ENCODE measurements at regions not wholly inside any gene's neighbourhood (a gene's known extent, or its start where the extent isn't known, plus 50 kb on each side); places are given as distances from the start of the nearest gene placed in this dataset.

GRCh38 chr5:139739150-139739974, 56.2 kb upstream of the PSD2 start:
- no peak overlapping the region for H3K4me3 ChIP-seq
- intact Hi-C loops (cut with DNase I), result no loop called here
- H3K9me3 ChIP-seq (replicated peaks in 1 of 3), result no peaks in the 10 kb centered on the region
- DNase-seq, result no peak
- no peaks in the 10 kb centered on the region for H3K36me3 ChIP-seq (replicated peaks in 1 of 2)
- TF ChIP-seq POLR2A (IDR thresholded peaks at IDR 0.05), result no peak
- TF ChIP-seq, protein P1, sequence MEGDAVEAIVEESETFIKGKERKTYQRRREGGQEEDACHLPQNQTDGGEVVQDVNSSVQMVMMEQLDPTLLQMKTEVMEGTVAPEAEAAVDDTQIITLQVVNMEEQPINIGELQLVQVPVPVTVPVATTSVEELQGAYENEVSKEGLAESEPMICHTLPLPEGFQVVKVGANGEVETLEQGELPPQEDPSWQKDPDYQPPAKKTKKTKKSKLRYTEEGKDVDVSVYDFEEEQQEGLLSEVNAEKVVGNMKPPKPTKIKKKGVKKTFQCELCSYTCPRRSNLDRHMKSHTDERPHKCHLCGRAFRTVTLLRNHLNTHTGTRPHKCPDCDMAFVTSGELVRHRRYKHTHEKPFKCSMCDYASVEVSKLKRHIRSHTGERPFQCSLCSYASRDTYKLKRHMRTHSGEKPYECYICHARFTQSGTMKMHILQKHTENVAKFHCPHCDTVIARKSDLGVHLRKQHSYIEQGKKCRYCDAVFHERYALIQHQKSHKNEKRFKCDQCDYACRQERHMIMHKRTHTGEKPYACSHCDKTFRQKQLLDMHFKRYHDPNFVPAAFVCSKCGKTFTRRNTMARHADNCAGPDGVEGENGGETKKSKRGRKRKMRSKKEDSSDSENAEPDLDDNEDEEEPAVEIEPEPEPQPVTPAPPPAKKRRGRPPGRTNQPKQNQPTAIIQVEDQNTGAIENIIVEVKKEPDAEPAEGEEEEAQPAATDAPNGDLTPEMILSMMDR (IDR thresholded peaks at IDR 0.05), result no peak
- H3K27me3 ChIP-seq, result no peaks in the 10 kb centered on the region
- H3K27ac ChIP-seq, result no peak overlapping the region
- WGBS, 4 donors, result 85 to 92% (median 88%) methylated on average over 2 to 4 of the region's 4 CpGs
- H3K4me1 ChIP-seq (replicated peaks in 1 of 2), result no peaks in the 10 kb centered on the region

DNA sequence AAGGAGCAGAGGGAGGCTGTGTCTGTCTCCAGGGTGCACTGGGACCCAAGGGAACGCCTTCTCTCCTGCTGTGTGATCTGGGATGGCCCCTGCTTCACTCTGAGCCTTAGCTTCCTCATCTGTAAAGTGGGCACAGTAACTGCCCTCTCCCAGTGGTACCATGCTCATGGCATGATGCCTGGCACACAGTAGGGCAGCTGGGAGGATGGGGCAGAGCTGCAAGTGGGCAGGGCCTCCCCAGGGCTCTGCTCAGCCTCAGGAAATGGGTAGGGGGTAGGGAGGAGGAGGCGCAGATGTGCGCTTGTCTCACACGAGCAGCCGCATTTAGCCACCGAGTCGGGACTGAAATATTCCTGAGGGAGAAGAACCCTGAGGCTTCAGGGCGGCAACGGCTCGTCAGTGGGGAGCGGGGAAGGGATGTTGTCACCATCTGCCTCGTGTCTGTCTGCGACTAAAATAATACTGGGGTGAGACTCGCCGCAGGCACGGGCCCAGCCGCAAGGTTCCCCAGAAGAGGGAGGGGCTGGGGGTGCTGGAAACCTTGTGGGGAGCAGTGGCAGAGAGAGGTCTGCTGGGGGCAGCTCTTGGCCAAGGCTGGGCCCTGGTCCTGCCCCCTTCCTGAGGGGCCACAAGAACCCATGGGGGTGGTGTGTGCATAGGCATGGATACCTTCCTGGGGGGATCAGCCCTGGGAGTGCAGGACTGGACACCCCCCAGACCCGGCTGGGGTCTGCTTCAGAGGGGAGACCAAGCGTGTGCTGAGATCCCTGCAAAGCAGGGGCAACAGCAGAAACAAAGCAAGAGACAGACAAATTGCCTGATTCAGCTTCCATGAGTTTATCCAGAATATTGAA, 55.2 kb upstream of the PSD2 start:
- no peak overlapping the region for H3K4me3 ChIP-seq
- H3K36me3 ChIP-seq (replicated peaks in 1 of 2), result no peaks in the 10 kb centered on the region
- H3K4me1 ChIP-seq (replicated peaks in 1 of 2), result peaks cover 3 to 4% of the 10 kb centered on the region in 2 donors
- TF ChIP-seq, protein P1 (IDR thresholded peaks at IDR 0.05), result no peak
- no peak for TF ChIP-seq POLR2A (IDR thresholded peaks at IDR 0.05)
- no peak overlapping the region for H3K27ac ChIP-seq
- DNase-seq, result no peak
- 79 to 84% (median 81%) methylated on average over 11 to 19 of the region's 19 CpGs for WGBS, 4 donors
- H3K27me3 ChIP-seq, result no peaks in the 10 kb centered on the region
- intact Hi-C loops (cut with DNase I), result no loop called here
- no peaks in the 10 kb centered on the region for H3K9me3 ChIP-seq (replicated peaks in 1 of 3)

GRCh38 chr5:139740992-139741672, 54.5 kb upstream of the PSD2 start:
- no peaks in the 10 kb centered on the region for H3K27me3 ChIP-seq
- no peaks in the 10 kb centered on the region for H3K36me3 ChIP-seq (replicated peaks in 1 of 2)
- no peak overlapping the region for H3K4me3 ChIP-seq
- no peak overlapping the region for H3K27ac ChIP-seq
- TF ChIP-seq, protein P1 (IDR thresholded peaks at IDR 0.05), result no peak
- no peak for DNase-seq
- no peaks in the 10 kb centered on the region for H3K9me3 ChIP-seq (replicated peaks in 1 of 3)
- peaks cover 11 to 12% of the 10 kb centered on the region in 2 donors for H3K4me1 ChIP-seq (replicated peaks in 1 of 2)
- intact Hi-C loops (cut with DNase I), result no loop called here
- 87 to 92% (median 90%) methylated on average over 6 of the region's 6 CpGs for WGBS, 4 donors

- intact Hi-C loops (cut with DNase I), result no loop called here
- no peak for TF ChIP-seq POLR2A (IDR thresholded peaks at IDR 0.05)
- TF ChIP-seq, protein P1 (IDR thresholded peaks at IDR 0.05), result no peak
Measured at GRCh38 chr5:139741823-139742172, 53.8 kb upstream of the PSD2 start.

More at GRCh38 chr5:139741823-139742172, 53.8 kb upstream of the PSD2 start:
- Histone ChIP-seq H3K27me3 (no peaks in the 10 kb centered on the region), H3K9me3 (replicated peaks in 1 of 3) (no peaks in the 10 kb centered on the region), H3K36me3 (replicated peaks in 1 of 2) (no peaks in the 10 kb centered on the region), H3K4me3 (no peak overlapping the region), H3K4me1 (replicated peaks in 1 of 2) (peaks cover 17 to 18% of the 10 kb centered on the region in 2 donors), H3K27ac (no peak overlapping the region)
- WGBS, 4 donors, result 65 to 86% (median 73%) methylated on average over 1 to 3 of the region's 3 CpGs
- no peak for DNase-seq

All from adrenal gland (tissue), 9 donors.